ENCODE measurements at regions not wholly inside any gene's neighbourhood (a gene's known extent, or its start where the extent isn't known, plus 50 kb on each side); places are given as distances from the start of the nearest gene placed in this dataset.

DNA sequence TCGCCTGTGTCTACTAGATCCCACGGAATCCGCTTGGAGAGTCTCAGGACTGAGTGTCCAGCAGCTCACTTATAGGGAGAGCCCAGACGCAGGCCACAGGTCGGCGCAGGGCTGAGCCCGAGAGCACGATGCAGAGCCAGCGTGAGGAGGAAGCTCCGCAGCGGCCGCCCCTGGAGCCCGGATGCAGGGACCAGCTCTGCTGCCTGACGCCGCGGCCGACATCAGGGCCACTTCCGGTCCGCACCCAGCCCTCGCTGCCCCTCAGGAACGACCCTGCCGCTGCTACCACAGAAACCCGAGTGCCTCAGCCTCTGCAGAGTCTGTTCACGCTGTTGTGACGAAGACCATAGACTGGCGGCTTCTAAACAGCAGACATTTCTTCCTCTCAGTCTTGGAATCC, 275.8 kb upstream of the PPP2R2D start:
- no peak for DNase-seq (ENCODE audit: low spot score)
- no peak for FAIRE-seq

- DNase-seq (ENCODE audit: low spot score) (no peak), FAIRE-seq (no peak)
These were observed 274.5 kb upstream of the PPP2R2D start for GRCh38 chr10:131626274-131626673.

DNA sequence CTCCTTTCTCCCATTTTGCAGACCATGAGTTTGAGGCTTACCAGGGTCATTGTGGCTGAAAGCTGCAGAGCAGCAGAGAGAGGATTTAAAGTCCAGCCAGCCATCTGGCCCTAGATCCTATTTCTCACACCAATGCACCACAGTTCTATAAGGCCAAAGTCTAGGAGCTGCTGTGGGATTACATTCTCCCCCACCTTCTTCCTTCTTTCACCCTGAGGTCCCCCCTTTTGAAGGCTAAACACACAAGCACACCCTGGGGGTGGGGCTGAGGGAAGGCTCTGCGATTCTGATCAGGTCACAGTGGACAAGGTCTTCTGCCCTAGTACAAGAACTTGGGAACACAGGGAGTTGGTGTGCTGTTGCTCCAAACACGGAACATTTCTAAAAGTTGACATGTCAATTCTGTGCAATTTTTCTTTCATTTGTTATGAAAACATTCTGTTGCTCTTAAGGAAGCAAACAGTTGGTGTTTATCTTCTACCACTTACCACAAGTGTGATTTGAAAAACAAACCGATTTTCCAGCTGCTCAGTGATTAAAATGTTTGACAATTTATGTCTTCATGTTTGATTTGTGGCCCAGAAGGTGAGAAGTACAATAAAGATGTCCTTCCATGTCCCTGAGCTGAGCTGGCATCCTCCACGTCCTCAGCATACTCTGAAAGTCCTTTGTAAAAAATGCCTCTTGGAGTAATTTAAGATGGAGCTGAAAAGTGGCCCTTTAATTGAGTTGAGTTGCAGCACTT, 271.6 kb upstream of the PPP2R2D start:
- FAIRE-seq (no peak), DNase-seq (ENCODE audit: low spot score) (no peak)

- DNase-seq (ENCODE audit: low spot score) (no peak), FAIRE-seq (no peak)
These were observed 270.0 kb upstream of the PPP2R2D start for GRCh38 chr10:131630772-131631258.

- no peak for FAIRE-seq
- no peak for DNase-seq (ENCODE audit: low spot score)
These were observed 269.2 kb upstream of the PPP2R2D start for GRCh38 chr10:131631619-131632018.

GRCh38 chr10:131635564-131636015, 265.2 kb upstream of the PPP2R2D start:
- FAIRE-seq = peak; percentile 23
- peak; percentile 86 for DNase-seq (ENCODE audit: low spot score)

- FAIRE-seq (no peak), DNase-seq (ENCODE audit: low spot score) (no peak)
These were observed 264.7 kb upstream of the PPP2R2D start for GRCh38 chr10:131636116-131636515.

DNA sequence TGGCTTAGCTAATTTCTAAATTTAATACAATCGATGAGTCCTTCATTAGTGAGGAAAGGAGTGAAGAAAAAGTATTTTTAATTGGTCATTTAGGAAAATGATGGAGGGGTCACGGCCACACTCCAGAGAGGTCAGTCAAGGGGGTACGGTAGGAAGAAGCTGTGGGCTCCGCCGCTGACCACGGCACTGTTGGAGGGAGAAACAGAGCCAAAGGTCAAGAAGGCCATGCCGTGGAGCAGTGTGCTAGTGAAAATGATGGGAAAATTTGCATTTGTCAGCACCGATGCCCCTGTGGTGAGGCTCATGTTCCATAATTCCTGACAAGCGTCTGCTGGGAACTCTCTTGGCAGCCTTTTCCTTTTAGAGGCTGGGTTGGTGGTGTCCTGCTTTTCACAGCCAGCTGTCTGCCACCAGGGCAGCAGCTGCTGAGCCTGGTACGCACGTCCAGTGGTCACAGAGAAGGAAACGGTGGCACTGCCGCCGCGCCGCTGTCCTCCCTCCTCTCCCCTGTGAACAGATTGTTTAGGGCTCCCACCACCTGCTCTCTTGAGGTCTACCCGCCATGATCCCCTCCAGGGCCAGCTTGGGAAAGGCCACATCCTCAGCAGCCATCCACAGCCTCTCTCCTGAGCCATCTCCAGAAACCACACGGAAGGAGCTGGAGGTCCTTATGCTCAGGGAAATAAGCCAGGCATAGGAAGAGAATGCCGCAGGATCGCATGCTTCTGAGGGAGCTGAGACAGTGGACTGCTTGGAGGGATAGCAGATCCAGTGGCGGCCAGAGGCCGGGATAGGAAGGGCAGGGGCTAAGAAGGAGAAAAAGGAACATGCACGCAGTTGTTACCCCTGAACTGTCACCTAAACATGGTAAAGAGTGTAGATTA, 263.7 kb upstream of the PPP2R2D start:
- DNase-seq (ENCODE audit: low spot score) = no peak
- FAIRE-seq = no peak

GRCh38 chr10:131638049-131638879, 262.5 kb upstream of the PPP2R2D start:
- peak; percentile 17 for FAIRE-seq

DNA sequence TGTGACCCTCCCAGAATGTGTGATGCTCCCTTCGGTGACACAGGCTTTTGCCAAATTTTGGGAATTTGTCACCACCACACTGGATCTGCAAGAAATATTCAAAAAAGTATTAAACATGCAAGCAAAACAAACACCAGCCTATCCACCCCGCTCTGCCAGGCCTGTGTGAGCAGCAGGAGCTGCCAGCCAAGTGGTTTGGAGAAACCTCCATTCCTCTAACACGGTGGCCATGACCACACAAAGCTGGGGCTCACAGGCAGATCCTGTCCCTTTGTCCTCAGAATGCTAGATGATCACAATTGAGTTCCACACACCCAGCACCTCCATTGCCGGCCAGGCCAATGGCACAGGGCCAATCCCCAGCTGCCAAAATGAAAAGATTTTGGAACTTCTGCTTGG, 261.9 kb upstream of the PPP2R2D start:
- no peak for FAIRE-seq
- no peak for DNase-seq (ENCODE audit: low spot score)

More at GRCh38 chr10:131638049-131638879, 262.5 kb upstream of the PPP2R2D start:
- DNase-seq (ENCODE audit: low spot score) = no peak

GRCh38 chr10:131640045-131640644, 260.7 kb upstream of the PPP2R2D start:
- FAIRE-seq = no peak

DNA sequence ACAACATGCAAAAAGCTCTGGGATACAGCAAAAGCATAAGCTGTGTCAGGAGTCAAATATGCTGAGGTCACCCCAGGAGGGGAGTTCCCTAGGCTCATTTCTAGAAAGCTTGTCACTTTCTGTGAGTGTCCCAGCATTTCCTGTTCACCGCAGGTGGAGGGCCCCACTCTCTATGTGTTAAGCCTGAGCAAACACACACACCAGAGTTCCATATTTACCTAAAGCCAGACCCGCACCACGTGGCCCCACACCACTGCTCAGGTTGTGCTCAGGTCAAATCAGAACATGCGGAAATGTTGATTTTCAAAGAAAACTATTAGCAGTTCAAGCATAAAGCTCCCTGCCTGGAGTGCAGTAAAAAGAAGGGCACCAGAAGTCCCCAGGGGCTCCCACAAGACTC, 259.6 kb upstream of the PPP2R2D start:
- DNase-seq (ENCODE audit: low spot score) = peak; percentile 33

More at GRCh38 chr10:131640045-131640644, 260.7 kb upstream of the PPP2R2D start:
- no peak for DNase-seq (ENCODE audit: low spot score)

GRCh38 chr10:131641898-131642297, 258.9 kb upstream of the PPP2R2D start:
- DNase-seq (ENCODE audit: low spot score) = no peak

More for the DNA sequence above, 259.6 kb upstream of the PPP2R2D start:
- no peak for FAIRE-seq

DNA sequence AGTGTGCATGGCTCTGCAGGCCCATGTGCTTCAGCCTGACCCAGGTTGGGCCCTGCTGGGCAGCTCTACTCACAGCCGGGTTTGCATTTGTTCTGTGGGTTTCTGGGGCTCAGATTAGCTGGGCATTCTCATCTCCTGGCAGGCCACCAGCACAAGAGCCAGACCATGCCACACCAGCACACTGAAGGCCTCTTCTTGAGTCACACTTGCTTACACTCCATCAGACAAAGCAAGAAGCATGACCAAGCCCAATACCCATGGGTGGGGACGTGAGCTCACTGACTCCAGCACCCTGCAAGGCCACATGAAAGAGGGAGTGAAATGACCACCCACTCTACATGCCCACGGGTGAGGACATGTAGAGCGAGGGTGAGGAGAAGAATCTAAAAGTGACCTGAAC, 257.8 kb upstream of the PPP2R2D start:
- DNase-seq (ENCODE audit: low spot score) = no peak
- no peak for FAIRE-seq

More at GRCh38 chr10:131641898-131642297, 258.9 kb upstream of the PPP2R2D start:
- no peak for FAIRE-seq

DNA sequence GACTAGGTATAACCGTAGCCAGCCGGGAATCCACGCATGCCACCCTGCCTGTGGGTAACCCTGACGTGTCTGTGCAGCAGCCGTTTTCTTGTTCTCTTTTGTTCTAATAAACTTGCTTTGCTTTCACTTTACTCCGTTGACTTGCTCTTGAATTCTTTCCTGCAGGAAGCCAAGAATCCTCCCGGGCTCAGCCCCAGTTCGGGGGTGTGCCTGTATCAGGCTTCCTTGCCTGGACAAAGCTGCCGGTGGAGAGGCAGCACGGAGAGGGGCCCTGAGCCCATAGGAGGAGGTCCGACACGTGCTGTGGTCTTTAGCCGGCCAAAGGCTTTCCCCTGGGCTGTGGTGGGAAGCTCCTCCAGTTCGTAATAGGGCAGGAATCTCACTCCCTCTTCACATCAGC, 256.5 kb upstream of the PPP2R2D start:
- DNase-seq (ENCODE audit: low spot score) = no peak

DNA sequence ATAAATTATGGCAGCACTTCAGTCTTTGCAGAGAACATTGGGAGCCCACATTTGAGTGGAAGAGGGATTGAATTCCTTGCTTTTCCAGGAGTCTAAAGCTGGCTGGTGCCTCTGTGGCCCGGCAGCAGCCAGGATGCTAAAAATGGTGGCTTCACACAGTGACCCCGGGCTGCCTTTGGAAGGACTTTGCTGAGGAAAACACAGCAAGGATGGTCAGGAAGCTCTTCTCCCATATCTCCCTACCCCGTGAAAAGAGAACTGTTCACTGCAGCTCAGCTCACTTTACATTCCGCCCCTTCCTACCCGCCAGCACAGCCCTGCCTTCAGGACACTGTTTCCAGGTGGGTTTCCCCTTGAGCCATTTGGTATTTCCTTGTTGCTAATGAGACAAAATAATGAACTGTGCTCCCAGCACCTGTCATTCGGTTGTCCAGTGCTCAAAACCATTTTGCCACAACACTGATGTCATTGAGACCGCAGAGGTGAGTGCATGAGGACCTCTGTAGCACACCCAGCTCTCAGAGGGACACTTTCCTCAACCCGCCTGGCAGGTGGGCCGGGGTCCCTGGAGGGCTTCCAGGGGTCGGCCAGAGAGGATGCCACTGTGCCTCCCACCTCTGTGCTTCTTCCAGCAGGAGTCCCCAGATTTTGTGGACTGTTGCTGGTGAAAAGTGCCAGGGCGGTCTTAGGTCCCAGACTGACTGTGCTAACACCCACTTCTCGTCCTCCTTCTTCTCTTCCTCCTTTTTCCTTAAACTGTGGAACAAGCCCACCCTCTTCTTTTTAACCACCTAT, 255.7 kb upstream of the PPP2R2D start:
- DNase-seq (ENCODE audit: low spot score) (no peak), FAIRE-seq (no peak)

More for the DNA sequence above, 256.5 kb upstream of the PPP2R2D start:
- no peak for FAIRE-seq

GRCh38 chr10:131645756-131646155, 255.1 kb upstream of the PPP2R2D start:
- no peak for FAIRE-seq
- DNase-seq (ENCODE audit: low spot score) = no peak

DNA sequence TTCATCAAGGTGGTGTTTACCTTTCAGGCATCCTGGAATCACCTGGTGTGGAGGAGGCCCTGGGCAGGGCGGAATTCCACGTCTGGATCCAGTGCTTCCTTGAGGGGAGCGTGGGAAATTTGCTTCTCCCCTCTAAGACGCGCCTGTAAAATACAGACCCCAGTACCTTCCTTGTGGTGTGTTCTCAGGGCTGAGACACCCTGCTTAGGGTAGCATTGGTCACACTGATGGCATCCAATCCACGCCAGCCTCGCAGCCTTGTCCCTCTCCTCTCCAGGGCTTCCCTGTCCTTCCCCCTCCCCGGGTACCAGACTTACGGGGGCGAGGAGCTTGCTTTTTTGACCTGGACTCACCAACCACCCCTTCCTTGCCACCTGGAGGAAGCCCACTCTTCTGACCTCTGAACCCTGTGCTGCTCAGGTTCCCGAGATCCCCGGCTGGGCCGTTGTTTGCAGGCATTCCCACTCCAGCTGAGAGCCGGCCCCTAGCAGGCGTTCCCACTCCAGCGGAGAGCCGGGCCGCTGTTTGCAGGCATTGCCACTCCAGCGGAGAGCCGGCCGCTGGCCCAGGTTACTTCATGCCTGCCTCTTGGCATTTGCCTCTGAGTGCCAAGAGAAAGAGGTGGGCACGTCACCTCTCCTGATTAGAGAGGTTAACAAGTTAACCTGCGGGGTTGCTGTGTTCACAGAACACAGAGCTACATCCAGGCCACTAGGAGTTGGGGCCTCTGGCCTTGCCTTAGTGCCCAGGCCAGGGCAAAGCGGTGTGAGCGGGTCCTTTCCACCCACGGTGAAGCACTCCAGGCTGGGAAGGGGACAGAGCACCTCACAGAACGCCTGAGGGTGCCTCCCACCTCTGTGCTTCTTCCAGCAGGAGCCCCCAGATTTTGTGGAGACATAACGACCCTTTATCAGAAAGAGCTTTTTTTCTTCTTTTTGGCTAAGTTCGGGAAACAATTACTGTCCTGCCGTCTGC, 254.0 kb upstream of the PPP2R2D start:
- DNase-seq (ENCODE audit: low spot score) = no peak

GRCh38 chr10:131647789-131648188, 253.0 kb upstream of the PPP2R2D start:
- DNase-seq (ENCODE audit: low spot score) (peak; percentile 14), FAIRE-seq (no peak)

More for the DNA sequence above, 254.0 kb upstream of the PPP2R2D start:
- no peak for FAIRE-seq

All from urothelium cell line (cell line).